ENCODE measurements at regions not wholly inside any gene's neighbourhood (a gene's known extent, or its start where the extent isn't known, plus 50 kb on each side); places are given as distances from the start of the nearest gene placed in this dataset.

GRCh38 chrX:8232406-8232805 lies 61.3 kb upstream of the VCX2 start:
- no peaks in the 10 kb centered on the region for H3K36me3 ChIP-seq
- TF ChIP-seq POLR2A (IDR thresholded peaks at IDR 0.05) (no peak), CTCF (IDR thresholded peaks at IDR 0.05) (no peak)
- no peak overlapping the region for H3K4me3 ChIP-seq (replicated peaks in 1 of 3)
- 73 to 77% methylated on average over 2 of the region's 2 CpGs for WGBS, 2 donors
- H3K9me3 ChIP-seq = no peaks in the 10 kb centered on the region
- H3K4me1 ChIP-seq = no peaks in the 10 kb centered on the region
- intact Hi-C loops (cut with DNase I) = no loop called here
- no peak overlapping the region for H3K27ac ChIP-seq
- DNase-seq = no peak
- H3K27me3 ChIP-seq = no peaks in the 10 kb centered on the region

- Histone ChIP-seq H3K4me1 (no peaks in the 10 kb centered on the region), H3K27ac (no peak overlapping the region), H3K27me3 (no peaks in the 10 kb centered on the region), H3K4me3 (replicated peaks in 1 of 3) (no peak overlapping the region), H3K9me3 (no peaks in the 10 kb centered on the region), H3K36me3 (no peaks in the 10 kb centered on the region)
- no peak for DNase-seq
- intact Hi-C loops (cut with DNase I) = no loop called here
- WGBS, 2 donors = 84 to 95% methylated on average over 2 of the region's 2 CpGs
- TF ChIP-seq CTCF (IDR thresholded peaks at IDR 0.05) (no peak), POLR2A (IDR thresholded peaks at IDR 0.05) (no peak)
Measured at GRCh38 chrX:8233091-8233490, 62.0 kb upstream of the VCX2 start.

GRCh38 chrX:8235026-8235425 lies 64.0 kb upstream of the VCX2 start:
- H3K4me1 ChIP-seq = no peaks in the 10 kb centered on the region
- no peak overlapping the region for H3K27ac ChIP-seq
- no peak for DNase-seq
- no peaks in the 10 kb centered on the region for H3K9me3 ChIP-seq
- no peaks in the 10 kb centered on the region for H3K27me3 ChIP-seq
- no peak for TF ChIP-seq CTCF (IDR thresholded peaks at IDR 0.05)
- no peak for TF ChIP-seq POLR2A (IDR thresholded peaks at IDR 0.05)
- intact Hi-C loops (cut with DNase I) = no loop called here
- no peaks in the 10 kb centered on the region for H3K36me3 ChIP-seq
- H3K4me3 ChIP-seq (replicated peaks in 1 of 3) = no peak overlapping the region

- Histone ChIP-seq H3K27ac (no peak overlapping the region), H3K36me3 (no peaks in the 10 kb centered on the region), H3K27me3 (no peaks in the 10 kb centered on the region), H3K4me1 (no peaks in the 10 kb centered on the region), H3K9me3 (no peaks in the 10 kb centered on the region), H3K4me3 (replicated peaks in 1 of 3) (no peak overlapping the region)
- DNase-seq = no peak
- TF ChIP-seq POLR2A (IDR thresholded peaks at IDR 0.05) (no peak), CTCF (IDR thresholded peaks at IDR 0.05) (no peak)
- intact Hi-C loops (cut with DNase I) = no loop called here
- 92 to 94% methylated on average over 6 of the region's 6 CpGs for WGBS, 2 donors
Measured at GRCh38 chrX:8237718-8238117, 66.7 kb upstream of the VCX2 start.

- Histone ChIP-seq H3K4me3 (replicated peaks in 1 of 3) (no peak overlapping the region), H3K27ac (no peak overlapping the region), H3K36me3 (no peaks in the 10 kb centered on the region), H3K27me3 (no peaks in the 10 kb centered on the region), H3K4me1 (no peaks in the 10 kb centered on the region), H3K9me3 (no peaks in the 10 kb centered on the region)
- intact Hi-C loops (cut with DNase I) = no loop called here
- DNase-seq = no peak
- WGBS, 2 donors = 79 to 86% methylated on average over 7 of the region's 7 CpGs
- no peak for TF ChIP-seq POLR2A (IDR thresholded peaks at IDR 0.05)
- TF ChIP-seq CTCF (IDR thresholded peaks at IDR 0.05) = no peak
Measured at GRCh38 chrX:8242431-8243020, 71.5 kb upstream of the VCX2 start.
